Omental fat pad (tissue), 3 donors: ENCODE measurements at regions not wholly inside any gene's neighbourhood (a gene's known extent, or its start where the extent isn't known, plus 50 kb on each side); places are given as distances from the start of the nearest gene placed in this dataset.

Experiments
- ATAC-seq: fragments of 150-250 bp; one replicate; pipeline ENCODE4 v1.9.1; 2016; ENCODE audit warnings: mild to moderate bottlenecking, moderate library complexity; ENCODE audit not compliant: low FRiP score
- DNase-seq: peaks from one replicate; pipeline ENCODE4 v3.0.0-alpha.2; 2019; ENCODE audit warnings: low spot score
- TF ChIP-seq, protein P1 (sequence below), 3 donors: fragments of 450-650 bp; IDR thresholded peaks; one replicate each; pipeline ENCODE4 v1.5.1; 2016 to 2017; ENCODE audit warnings: antibody characterized with exemption in 3 of 3, mild to moderate bottlenecking in 3 of 3, moderate library complexity in 2 of 3

- ATAC-seq, result no peak
- TF ChIP-seq, protein P1, sequence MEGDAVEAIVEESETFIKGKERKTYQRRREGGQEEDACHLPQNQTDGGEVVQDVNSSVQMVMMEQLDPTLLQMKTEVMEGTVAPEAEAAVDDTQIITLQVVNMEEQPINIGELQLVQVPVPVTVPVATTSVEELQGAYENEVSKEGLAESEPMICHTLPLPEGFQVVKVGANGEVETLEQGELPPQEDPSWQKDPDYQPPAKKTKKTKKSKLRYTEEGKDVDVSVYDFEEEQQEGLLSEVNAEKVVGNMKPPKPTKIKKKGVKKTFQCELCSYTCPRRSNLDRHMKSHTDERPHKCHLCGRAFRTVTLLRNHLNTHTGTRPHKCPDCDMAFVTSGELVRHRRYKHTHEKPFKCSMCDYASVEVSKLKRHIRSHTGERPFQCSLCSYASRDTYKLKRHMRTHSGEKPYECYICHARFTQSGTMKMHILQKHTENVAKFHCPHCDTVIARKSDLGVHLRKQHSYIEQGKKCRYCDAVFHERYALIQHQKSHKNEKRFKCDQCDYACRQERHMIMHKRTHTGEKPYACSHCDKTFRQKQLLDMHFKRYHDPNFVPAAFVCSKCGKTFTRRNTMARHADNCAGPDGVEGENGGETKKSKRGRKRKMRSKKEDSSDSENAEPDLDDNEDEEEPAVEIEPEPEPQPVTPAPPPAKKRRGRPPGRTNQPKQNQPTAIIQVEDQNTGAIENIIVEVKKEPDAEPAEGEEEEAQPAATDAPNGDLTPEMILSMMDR (IDR thresholded peaks at IDR 0.05), result no peak
- no peak for DNase-seq
These were observed 224.7 kb downstream of the PPP1R3A start for GRCh38 chr7:113694149-113694548.

DNA sequence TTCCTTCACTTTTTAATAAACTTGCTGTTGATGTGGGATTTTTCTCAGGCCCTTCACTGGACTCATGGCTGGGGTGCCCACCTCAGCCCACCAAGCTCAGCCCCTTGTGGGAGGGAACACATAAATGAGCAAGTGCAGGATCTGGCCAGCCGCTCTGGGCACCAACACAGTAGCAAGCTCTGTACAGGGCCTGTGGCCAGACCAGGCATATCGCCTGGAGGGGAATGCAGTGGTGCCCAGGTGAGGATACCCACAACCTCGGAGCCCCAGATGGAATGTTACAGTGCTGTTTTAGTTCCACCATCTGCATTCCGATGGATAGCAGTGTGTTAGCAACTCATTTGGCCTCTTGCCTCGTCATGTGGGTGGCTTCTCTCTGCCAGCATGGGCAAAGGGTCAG is 234.6 kb downstream of the PPP1R3A start:
- ATAC-seq, result no peak
- TF ChIP-seq, protein P1 (IDR thresholded peaks at IDR 0.05), result no peak
- no peak for DNase-seq

- DNase-seq (no peak), ATAC-seq (no peak)
- TF ChIP-seq, protein P1 (IDR thresholded peaks at IDR 0.05), result no peak
These were observed 241.0 kb downstream of the PPP1R3A start for GRCh38 chr7:113677811-113678210.

DNA sequence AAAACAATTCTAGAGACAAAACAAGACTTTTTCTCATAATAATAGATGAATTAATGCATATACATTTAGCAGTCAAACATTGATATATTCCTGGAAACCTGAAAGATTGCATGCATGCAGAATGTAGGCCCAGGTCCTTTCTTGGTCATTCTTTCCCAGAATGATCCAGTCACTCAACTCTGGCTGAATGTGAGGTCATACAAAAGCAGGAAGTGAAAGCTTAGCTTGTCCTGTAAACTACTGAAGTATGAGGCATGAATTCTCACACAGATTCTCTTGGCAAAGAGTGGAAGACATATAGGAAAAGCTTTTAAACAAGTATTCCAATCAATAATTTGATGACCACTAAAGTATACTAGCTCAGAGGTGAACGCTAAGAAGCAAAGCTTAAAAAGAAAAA is 253.9 kb downstream of the PPP1R3A start:
- TF ChIP-seq, protein P1 (IDR thresholded peaks at IDR 0.05), result no peak
- ATAC-seq (no peak), DNase-seq (no peak)

- DNase-seq, result no peak
- no peak for ATAC-seq
- TF ChIP-seq, protein P1 (IDR thresholded peaks at IDR 0.05), result no peak
These were observed 259.4 kb downstream of the PPP1R3A start for GRCh38 chr7:113659416-113659815.

DNA sequence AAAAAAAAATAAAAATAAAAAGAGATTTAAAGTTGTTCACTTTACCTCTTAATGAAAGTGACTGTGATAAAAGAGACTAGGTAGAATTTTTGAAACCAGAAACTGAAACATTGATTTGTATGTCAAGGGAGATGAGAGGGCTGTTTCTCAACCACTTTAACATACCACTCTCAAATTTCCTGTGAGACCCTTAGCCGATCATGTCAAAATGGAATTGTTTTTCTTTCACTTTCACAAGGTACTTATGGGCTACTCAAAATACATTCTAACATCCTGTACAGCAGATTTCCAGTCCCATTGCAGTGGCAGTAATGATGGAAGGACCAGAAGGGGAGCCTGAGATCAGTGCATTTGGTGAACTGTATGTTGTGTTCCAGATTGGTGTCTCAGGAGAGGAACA is 261.2 kb downstream of the PPP1R3A start:
- DNase-seq, result no peak
- ATAC-seq, result no peak
- TF ChIP-seq, protein P1 (IDR thresholded peaks at IDR 0.05), result no peak

DNA sequence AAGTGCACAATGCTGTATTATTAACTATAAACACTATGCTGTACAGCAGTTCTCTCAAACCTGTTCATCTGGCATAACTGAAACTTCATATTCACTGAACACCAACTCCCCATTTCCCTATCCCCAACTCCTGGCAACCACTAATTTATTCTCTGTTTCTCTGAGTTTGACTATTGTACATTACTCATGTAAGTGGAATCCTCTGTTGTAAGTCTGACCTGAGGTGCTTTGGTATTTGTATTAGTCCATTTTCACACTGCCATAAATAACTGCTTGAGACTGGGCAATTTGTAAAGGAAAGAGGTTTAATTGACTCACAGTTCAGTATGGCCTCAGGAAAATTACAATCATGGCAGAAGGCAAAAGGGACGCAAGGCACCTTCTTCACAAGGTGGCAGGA is 266.3 kb downstream of the PPP1R3A start:
- TF ChIP-seq, protein P1 (IDR thresholded peaks at IDR 0.05), result no peak
- ATAC-seq, result no peak
- DNase-seq, result no peak
